Muscle layer of colon (tissue), 2 donors: ENCODE measurements at regions not wholly inside any gene's neighbourhood (a gene's known extent, or its start where the extent isn't known, plus 50 kb on each side); places are given as distances from the start of the nearest gene placed in this dataset.

Source experiments
- H3K27ac ChIP-seq: one replicate; pipeline ENCODE4 v1.7.0; 2013; ENCODE audit warnings: low read depth, mild to moderate bottlenecking, low read length, moderate library complexity
- H3K27me3 ChIP-seq, 2 donors: one replicate each; pipeline ENCODE4 v1.7.0; 2013; ENCODE audit warnings: low read length in 2 of 2, mild to moderate bottlenecking in 2 of 2; ENCODE audit not compliant: insufficient read depth in 2 of 2, control insufficient read depth in 1 of 2
- H3K36me3 ChIP-seq: one replicate; pipeline ENCODE4 v1.7.0; 2013; ENCODE audit warnings: mild to moderate bottlenecking, low read length; ENCODE audit not compliant: insufficient read depth
- H3K4me1 ChIP-seq: one replicate; pipeline ENCODE4 v1.7.0; 2013; ENCODE audit warnings: mild to moderate bottlenecking, low read length; ENCODE audit not compliant: insufficient read depth
- H3K4me3 ChIP-seq, 2 donors: one replicate each; pipeline ENCODE4 v1.7.0; 2013; ENCODE audit warnings: low read length in 2 of 2, low read depth in 1 of 2, mild to moderate bottlenecking in 1 of 2, moderate library complexity in 1 of 2
- H3K9ac ChIP-seq: one replicate; pipeline ENCODE4 v1.7.0; 2013; ENCODE audit warnings: low read length
- H3K9me3 ChIP-seq: one replicate; pipeline ENCODE4 v1.7.0; 2013; ENCODE audit warnings: mild to moderate bottlenecking, low read length
- donor health status: abdominal sarcoma.
- donor health status: Adenocarcinoma of cecum.

GRCh38 chr5:124283031-124283430 lies 463.4 kb downstream of the ZNF608 start:
- H3K27ac ChIP-seq: no peak overlapping the region
- no peaks in the 10 kb centered on the region for H3K9me3 ChIP-seq

DNA sequence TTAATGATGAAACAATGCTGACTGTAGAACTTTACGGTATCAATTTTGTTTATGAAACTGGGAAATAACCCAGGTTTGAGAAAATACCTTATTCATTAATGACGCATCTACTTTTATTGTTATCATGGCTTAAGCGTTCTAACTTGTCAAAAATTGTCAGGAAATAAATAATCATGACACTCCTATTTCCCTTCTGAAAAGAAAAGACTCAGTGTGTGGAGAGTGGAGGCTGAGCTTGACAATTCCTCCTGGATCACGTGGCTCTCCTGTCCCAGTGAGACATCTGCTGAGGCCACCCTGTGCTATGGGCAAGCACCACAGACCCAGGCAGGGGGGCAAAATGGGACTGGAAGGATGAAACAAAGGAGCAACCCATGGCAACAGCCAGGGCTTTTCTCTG lies 466.4 kb downstream of the ZNF608 start:
- Histone ChIP-seq H3K4me1 (peaks cover 3% of the 10 kb centered on the region), H3K36me3 (no peaks in the 10 kb centered on the region), H3K9me3 (no peaks in the 10 kb centered on the region), H3K27me3 (no peaks in the 10 kb centered on the region), H3K9ac (no peak overlapping the region), H3K4me3 (no peak overlapping the region), H3K27ac (no peak overlapping the region)

More at GRCh38 chr5:124283031-124283430, 463.4 kb downstream of the ZNF608 start:
- peaks cover 11% of the 10 kb centered on the region for H3K4me1 ChIP-seq
- H3K36me3 ChIP-seq: no peaks in the 10 kb centered on the region
- no peaks in the 10 kb centered on the region for H3K27me3 ChIP-seq
- no peak overlapping the region for H3K4me3 ChIP-seq
- H3K9ac ChIP-seq: no peak overlapping the region

DNA sequence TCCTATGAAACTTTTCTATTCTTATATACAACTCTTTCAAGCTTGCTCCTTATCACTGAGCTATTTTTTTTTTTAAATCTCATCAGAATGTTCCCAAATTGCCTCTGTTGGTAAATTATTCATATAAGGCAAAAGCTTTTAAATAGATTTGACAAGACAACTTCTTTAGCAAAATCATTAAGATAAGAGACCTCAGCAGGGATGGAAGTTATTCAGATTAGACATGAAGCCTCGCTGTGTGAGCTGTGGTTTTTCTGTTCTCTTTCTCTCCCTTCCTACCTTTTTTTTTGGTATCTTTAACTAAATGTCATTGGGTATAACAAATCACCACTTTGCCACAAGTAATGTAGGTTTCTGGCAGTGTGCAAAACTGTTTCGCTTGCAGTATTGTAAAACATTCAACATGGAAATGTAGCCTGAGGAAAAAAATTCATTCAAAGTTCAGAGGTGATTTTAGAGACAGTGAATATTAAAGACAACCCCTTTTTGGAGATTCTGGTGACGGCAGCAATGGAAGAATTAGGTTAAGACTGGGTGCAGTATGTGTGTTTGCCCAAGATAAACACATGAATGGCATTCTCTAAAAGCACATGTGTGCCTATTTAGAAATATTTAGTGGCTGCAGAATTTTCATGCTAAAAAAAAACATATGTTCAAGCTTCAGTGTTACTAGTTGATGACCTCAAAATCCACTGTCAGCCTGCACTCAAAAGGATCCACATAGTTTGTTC lies 467.1 kb downstream of the ZNF608 start:
- no peaks in the 10 kb centered on the region for H3K27me3 ChIP-seq
- no peak overlapping the region for H3K4me3 ChIP-seq
- H3K27ac ChIP-seq: no peak overlapping the region
- H3K9me3 ChIP-seq: no peaks in the 10 kb centered on the region
- H3K9ac ChIP-seq: no peak overlapping the region
- H3K36me3 ChIP-seq: no peaks in the 10 kb centered on the region
- no peaks in the 10 kb centered on the region for H3K4me1 ChIP-seq

DNA sequence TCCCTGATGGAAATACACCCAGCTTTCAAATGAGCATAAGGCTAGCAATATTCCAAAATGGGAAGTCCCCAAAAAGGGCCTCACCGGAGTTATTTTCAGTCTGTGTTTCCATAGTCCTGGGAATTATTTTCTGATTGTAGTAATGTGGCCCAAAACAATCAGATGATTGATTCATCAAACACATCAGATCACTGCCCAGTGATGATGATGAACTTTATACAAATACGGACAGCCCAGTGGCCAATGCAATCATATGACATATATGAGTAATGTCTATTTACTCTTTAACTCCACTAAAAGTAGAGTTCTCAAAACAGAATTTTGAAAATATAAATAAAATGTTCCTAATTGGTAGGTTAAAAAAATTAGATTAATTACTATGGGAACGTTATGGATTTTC lies 467.8 kb downstream of the ZNF608 start:
- Histone ChIP-seq H3K27me3 (no peaks in the 10 kb centered on the region), H3K9me3 (no peaks in the 10 kb centered on the region), H3K36me3 (no peaks in the 10 kb centered on the region), H3K27ac (no peak overlapping the region), H3K4me1 (no peaks in the 10 kb centered on the region), H3K4me3 (no peak overlapping the region), H3K9ac (no peak overlapping the region)

DNA sequence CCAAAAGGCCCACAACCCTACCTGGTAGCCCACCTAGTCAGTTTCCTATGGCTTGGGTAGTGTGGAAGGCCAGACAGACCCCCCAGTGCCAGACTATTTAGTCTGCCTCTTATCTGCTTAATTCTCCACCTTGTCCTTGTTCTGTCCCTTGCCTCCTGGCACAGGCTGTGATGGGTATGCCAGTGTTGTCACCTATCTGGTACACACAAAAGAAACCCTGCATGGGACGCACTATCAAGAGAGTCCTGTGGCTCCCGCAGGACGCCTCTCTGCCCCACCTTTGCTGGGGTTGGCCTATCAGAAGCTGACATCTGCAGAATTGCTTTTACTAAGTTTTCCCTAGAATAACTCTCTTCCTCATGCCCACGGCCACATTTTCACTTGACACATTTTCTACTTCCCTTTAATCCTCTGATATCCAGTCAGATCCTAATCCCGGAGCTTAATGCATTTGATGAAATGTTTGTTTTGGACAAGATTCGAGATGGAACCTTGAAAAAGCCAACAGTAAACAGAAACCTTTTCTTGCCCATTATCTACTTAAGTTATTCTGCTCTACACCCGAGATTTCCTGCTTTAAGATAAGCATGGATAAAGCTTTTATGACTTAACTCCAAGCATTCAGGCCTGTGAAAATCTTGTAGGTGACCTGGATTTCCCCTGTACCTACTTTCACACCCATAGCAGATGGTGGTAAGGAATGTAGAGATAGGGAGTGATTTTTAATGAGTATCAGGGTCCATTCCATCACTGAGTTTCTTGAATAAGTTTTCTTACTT lies 468.5 kb downstream of the ZNF608 start:
- Histone ChIP-seq H3K27ac (no peak overlapping the region), H3K4me3 (no peak overlapping the region), H3K9me3 (no peaks in the 10 kb centered on the region), H3K36me3 (no peaks in the 10 kb centered on the region), H3K9ac (no peak overlapping the region), H3K27me3 (no peaks in the 10 kb centered on the region), H3K4me1 (no peaks in the 10 kb centered on the region)

DNA sequence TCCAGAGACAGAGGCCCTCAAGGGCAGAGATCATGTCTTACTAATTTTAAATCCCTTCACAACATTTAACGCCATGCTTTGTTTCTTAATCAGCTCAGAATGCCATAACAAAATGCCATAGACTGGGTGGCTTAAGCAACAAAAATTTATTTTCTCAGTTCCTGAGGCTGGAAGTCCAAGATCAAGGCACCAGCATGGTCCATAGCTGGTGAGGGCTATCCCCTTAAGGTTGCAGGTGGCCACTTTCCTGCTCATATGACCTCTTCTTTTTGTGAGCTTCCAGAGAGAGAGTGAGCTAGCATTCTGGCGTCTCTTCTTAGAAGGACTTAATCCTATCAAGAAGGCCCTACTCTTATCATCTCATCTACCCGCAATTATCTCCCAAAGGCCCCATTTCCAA lies 470.3 kb downstream of the ZNF608 start:
- Histone ChIP-seq H3K4me3 (no peak overlapping the region), H3K4me1 (no peaks in the 10 kb centered on the region), H3K9me3 (no peaks in the 10 kb centered on the region), H3K27me3 (no peaks in the 10 kb centered on the region), H3K27ac (no peak overlapping the region), H3K36me3 (no peaks in the 10 kb centered on the region), H3K9ac (no peak overlapping the region)

- H3K9me3 ChIP-seq: no peaks in the 10 kb centered on the region
- no peak overlapping the region for H3K4me3 ChIP-seq
- no peak overlapping the region for H3K27ac ChIP-seq
- no peaks in the 10 kb centered on the region for H3K4me1 ChIP-seq
- no peaks in the 10 kb centered on the region for H3K36me3 ChIP-seq
- H3K9ac ChIP-seq: no peak overlapping the region
- H3K27me3 ChIP-seq: no peaks in the 10 kb centered on the region
These were observed 471.5 kb downstream of the ZNF608 start for GRCh38 chr5:124274949-124275348.

DNA sequence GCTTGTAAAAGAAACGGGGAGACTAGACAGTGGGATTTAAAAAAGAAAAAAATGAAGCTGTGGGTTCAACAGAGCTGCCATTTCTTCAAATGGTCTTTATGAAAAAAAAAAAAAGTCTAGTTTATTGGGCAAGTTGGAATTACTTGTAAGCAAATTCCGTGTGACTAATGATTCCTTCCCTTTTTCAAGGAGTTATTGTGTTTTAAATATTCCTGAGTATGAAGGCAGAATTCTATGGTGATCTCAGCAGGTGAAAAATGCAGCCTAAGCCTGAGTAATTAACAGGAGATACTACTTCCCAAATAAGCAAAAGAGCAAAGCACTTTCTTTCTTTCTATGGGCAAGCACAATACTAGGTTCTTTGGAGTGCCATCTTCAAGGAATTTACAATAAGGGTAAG lies 481.9 kb downstream of the ZNF608 start:
- H3K9me3 ChIP-seq: no peaks in the 10 kb centered on the region
- no peak overlapping the region for H3K9ac ChIP-seq
- H3K4me3 ChIP-seq: no peak overlapping the region
- no peaks in the 10 kb centered on the region for H3K36me3 ChIP-seq
- no peaks in the 10 kb centered on the region for H3K27me3 ChIP-seq
- peaks cover 17% of the 10 kb centered on the region for H3K4me1 ChIP-seq
- H3K27ac ChIP-seq: no peak overlapping the region

DNA sequence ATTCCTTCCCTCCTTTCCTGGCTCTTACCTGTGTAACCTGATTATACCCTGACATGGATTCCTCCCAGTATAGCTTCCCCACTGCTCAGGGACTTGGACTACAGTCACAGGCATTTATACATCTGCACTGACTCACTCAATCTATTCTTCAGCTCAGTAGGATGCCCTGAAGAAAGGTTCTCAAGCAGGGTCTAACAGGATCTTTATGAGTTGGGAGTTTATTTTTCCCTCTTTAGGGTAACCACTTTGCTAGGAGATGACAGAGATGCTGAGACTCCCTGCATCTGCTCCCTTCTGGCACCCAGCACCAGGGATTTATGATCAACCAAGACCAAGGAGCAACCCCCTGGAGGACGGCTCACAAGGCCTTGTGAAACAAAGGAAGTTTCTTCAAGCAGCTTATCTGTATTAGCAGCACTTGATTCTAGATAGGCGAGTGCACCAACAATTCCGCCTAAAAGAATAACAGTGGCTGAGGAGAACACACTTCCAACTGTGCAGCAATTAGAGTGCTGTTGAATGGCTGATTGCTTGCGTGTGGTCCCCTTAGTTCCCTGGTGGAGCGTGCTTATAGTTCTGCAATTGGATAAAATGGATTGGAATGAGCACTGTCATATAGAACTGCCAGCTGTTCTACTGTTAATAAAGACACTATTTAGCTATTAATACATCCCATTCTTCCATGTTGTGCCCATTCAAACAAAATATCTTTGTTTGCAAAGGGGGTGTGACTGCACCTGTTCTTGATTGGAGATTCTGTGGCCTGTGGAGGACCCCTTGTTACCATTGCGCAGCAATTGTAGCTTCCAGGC lies 482.6 kb downstream of the ZNF608 start:
- Histone ChIP-seq H3K4me1 (peaks cover 17% of the 10 kb centered on the region), H3K27ac (no peak overlapping the region), H3K36me3 (no peaks in the 10 kb centered on the region), H3K4me3 (no peak overlapping the region), H3K9me3 (no peaks in the 10 kb centered on the region), H3K27me3 (no peaks in the 10 kb centered on the region), H3K9ac (no peak overlapping the region)

DNA sequence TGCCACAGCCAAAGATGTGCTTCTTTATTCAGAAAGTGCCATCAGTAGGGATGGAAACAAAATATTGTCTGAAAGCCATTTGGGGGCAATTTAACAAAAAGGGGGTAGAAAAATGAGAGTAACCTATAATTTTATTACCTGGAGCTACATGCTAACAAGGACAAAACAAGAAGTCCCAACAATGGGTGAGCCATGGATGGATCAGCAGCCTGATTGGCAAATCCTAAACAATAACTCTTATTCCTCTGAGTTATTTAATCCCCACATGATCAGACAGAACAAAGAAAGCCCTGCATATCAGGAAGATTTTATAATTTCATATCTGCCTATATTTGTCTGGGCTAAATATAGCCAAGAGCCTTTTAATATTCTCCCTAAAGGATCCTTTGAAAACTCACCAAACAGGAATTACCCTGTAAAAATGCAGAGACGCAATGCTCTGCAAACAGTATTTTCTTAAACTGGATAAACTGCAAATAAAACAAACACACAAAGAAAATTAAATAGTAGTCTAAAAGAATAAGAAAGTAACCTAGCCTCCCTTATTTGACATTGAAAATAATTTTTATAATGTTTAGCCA lies 483.4 kb downstream of the ZNF608 start:
- Histone ChIP-seq H3K4me3 (no peak overlapping the region), H3K27ac (no peak overlapping the region)

DNA sequence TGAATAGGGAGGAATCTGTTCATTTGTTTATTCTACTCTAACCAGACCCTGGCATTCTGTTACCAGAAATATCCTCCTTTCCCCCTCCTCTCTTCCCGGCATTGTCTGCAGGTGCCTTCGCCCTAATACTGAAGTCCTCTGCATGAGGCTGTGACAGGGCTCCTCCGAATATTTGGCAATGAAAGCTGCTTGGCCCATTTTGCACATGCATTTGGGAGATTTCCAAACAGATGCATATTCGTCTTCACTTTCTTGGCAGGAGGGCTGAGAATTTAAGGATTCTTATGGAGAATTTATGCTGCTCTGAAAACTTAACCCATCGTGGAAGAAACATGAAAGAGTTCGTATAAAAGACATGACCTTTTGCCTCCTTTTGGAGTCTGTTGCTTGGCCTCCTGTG lies 484.0 kb downstream of the ZNF608 start:
- H3K4me3 ChIP-seq: no peak overlapping the region
- H3K4me1 ChIP-seq: peaks cover 17% of the 10 kb centered on the region
- H3K27ac ChIP-seq: no peak overlapping the region
- H3K27me3 ChIP-seq: no peaks in the 10 kb centered on the region
- no peaks in the 10 kb centered on the region for H3K36me3 ChIP-seq
- no peak overlapping the region for H3K9ac ChIP-seq
- H3K9me3 ChIP-seq: no peaks in the 10 kb centered on the region

More for the DNA sequence above, 483.4 kb downstream of the ZNF608 start:
- Histone ChIP-seq H3K27me3 (no peaks in the 10 kb centered on the region), H3K9me3 (no peaks in the 10 kb centered on the region), H3K36me3 (no peaks in the 10 kb centered on the region), H3K4me1 (peaks cover 17% of the 10 kb centered on the region), H3K9ac (no peak overlapping the region)
